HG03159 (cell line): ENCODE measurements at regions not wholly inside any gene's neighbourhood (a gene's known extent, or its start where the extent isn't known, plus 50 kb on each side); places are given as distances from the start of the nearest gene placed in this dataset.

Experiments used
- ATAC-seq: cut with Tn5 transposase; IDR thresholded peaks from one replicate; pipeline ENCODE4 v1.9.1; 2021; ENCODE audit warnings: mild to moderate bottlenecking, moderate library complexity; ENCODE audit not compliant: unreplicated experiment

GRCh38 chr3:187926620-187927019, 181.4 kb upstream of the BCL6 start:
- ATAC-seq: no peak

DNA sequence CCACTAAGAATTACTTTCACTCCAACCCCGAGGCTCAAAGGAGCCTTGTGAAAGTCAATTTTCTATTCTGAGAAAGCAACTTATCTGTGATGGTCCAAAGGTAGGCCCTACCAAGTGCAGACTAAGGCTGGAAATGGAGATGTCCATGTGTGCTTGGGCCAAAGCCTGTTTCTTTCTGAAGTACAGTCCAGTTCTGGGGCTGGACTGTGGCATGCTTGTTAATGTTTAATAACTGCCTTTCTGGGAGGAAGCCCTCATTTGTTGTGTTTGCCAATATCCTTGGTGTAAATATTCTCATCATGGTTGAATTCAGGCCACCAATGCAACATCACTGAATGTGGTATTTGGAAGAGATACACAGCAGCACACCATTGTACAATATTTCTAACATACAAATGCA, 182.3 kb upstream of the BCL6 start:
- no peak for ATAC-seq

GRCh38 chr3:187929112-187929816, 184.0 kb upstream of the BCL6 start:
- ATAC-seq: no peak

DNA sequence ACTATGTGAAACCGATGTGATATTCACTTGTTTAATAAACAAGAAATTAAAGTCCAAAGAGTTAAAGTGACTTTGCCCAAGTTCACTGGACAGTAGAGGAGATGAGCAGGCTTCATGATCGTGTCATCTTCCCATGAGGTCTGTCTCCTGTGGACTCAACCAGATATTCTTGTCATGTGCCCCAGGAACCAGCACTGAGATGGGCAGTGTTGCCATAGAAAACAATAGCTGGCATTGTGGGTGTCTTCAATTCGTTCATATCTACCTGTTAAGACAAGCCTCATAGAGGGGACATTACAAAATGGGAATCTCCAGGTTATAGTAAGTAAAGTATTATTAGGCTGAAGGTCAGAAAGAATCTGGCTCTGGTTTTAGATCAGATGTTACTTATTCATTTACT, 184.8 kb upstream of the BCL6 start:
- ATAC-seq: no peak

DNA sequence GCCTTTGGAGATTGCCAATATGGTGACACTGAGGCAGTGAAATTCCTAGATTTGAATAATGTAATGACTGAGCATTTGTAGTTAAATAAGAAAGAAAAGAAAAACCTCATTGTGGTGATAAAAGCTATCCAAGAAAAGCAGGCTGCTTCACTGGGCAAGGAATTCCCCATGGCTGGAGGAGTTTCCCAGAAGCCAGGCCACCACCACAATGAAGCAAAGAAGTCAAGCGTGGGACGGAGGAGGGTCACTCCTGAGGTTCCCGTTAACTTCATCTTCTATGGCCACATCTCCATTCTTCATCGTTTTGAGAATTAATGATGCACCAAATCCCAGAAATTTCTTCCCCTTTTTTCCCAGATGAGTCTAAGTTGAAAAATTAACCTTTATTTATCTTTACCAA, 185.8 kb upstream of the BCL6 start:
- ATAC-seq: no peak

- no peak for ATAC-seq
Measured at GRCh38 chr3:187931770-187932278, 186.6 kb upstream of the BCL6 start.

GRCh38 chr3:187932530-187932929, 187.3 kb upstream of the BCL6 start:
- no peak for ATAC-seq

GRCh38 chr3:187935623-187936156, 190.4 kb upstream of the BCL6 start:
- peak; percentile 96 for ATAC-seq

DNA sequence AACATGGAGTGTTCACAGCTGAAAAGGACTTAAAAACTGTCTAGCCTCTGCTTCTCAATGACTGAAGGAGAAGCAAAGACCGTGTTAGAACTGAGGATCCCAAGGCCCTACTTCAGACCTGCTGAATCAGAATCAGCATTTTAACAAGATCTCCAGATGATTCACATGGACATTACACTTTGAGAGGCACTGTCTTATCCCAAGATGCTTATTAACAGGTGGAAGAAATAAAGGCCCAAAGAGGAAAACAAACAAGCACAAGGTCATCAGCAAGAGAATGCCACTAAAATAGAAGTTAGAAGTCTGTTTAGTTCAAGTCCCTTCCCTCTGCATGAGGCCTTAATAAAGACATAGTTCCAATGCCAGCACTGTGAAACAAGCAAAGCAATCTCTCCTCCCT, 191.4 kb upstream of the BCL6 start:
- ATAC-seq: no peak

- ATAC-seq: no peak
Measured at GRCh38 chr3:187939891-187940290, 194.6 kb upstream of the BCL6 start.

GRCh38 chr3:187941135-187941847, 196.0 kb upstream of the BCL6 start:
- no peak for ATAC-seq

DNA sequence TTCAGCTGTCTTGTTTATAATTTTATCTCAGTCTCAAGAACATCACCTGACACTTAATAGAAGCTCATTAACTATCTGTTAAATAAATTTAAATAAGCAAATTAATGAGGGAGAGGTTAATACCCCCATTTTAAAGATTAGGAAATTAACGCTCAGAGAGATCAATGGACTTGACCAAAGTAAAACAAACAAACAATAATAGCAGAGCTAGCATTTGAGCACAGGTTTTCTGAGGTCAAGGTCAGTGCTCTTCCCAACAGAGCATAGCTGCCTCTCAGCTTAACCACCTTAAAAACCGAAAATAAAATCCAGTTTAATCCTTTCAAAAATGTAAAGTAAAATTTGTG, 196.6 kb upstream of the BCL6 start:
- no peak for ATAC-seq

GRCh38 chr3:187942658-187943241, 197.5 kb upstream of the BCL6 start:
- ATAC-seq: no peak

DNA sequence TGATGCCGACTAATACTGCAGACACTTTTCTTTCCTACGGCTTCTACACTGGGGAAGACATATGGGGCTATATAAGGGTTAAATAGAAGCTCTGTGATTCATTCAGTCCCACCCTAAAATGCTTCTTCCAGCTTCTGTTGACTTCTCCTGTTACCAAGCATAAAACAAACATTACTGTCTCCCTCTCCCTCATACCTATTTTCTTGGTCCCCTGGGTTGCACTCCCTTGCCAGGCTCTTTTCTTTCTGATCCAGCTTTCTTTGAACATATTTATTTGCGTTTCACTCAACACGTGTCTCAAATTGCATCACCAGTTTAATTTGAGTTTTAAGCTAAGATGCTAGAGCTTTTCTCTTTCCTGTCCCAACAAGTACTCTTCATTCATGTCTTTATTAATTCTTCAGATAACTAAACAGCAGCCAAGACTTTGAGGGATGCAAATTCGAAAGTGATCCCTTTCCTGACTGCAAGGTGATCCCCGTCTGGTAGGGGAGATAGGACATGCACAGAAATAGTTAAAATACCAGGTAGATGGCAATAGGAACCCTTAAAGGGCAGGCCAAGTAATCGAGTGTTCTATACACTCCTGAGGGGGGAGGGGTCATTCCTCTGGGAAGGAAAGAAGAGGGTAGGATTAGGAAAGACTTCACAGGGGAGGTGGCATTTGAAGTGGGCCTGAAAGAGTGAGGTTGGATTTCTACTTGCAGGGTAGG, 198.6 kb upstream of the BCL6 start:
- ATAC-seq: no peak

GRCh38 chr3:187944390-187945179, 199.3 kb upstream of the BCL6 start:
- ATAC-seq: no peak

GRCh38 chr3:187945374-187945773, 200.1 kb upstream of the BCL6 start:
- ATAC-seq: no peak

DNA sequence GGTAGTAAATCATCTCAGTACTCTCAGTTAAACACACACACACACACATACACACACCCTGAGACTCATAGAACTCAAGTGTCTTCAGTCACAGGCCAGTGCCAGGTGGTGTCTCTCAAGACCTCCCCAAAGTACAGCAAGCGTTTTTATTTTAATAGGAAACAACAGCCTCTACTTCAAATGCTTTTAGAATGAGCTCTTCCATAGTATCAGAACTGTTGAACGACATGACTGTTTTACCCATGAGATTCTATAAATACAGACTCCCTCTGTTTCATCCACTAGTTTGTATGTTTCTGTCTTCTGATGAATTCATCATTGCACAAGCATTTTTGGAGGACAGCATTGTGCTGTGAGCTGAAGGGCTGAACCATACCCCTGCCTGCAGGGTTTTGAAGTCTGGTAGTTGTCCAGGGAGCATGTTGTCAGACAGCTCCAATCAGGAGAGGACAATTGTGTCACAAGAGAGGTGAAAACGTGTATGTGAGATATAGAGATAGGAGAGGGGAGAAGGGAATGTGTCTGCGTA, 201.0 kb upstream of the BCL6 start:
- ATAC-seq: no peak

GRCh38 chr3:187946981-187947380, 201.7 kb upstream of the BCL6 start:
- no peak for ATAC-seq

DNA sequence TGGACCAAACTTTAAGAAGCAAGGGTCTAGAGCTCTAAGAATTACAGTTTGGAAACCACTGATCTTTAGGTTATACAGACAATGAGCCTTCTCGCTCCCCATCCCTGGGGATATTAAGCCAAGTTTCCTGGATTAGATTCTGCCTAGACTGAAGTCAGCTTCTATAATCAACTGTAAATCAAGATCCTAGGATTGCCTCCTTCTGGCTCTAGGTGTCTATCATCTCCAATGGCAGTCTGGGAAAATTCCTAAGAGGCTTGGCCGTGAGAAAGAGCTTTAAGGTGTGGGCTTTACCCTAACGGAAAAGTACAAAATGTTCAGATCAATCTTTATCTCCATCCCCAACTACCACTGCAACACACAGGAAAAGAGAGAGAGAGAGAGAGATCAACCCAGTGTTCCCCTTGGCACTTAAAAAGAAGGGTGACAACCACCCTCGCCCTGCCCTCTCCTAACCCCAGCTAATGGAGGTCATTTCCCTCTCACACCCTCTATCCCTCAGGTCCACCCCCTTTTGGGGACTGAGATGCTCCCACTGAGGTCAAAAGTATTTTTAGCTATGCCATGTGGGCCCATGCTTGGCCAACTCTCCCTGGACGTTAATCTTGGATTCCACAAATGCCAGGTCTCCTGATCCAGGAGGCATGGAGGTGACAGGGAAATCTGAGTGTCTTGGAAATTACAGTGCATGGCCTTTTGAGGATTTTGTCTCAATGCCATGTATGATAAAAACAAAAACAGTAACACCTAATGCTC, 202.8 kb upstream of the BCL6 start:
- no peak for ATAC-seq
